Loucy (cell line): ENCODE measurements at regions not wholly inside any gene's neighbourhood (a gene's known extent, or its start where the extent isn't known, plus 50 kb on each side); places are given as distances from the start of the nearest gene placed in this dataset.

ENCODE experiments used
- H2AFZ ChIP-seq: fragments of 200-600 bp; sonication (generic); 2 replicates; pipeline ENCODE4 v1.6.0; 2016; ENCODE audit warnings: antibody characterized with exemption, mild to moderate bottlenecking, low read length, moderate library complexity
- H3F3A ChIP-seq: fragments of 200-600 bp; 2 replicates; pipeline ENCODE4 v1.6.0; 2016; ENCODE audit warnings: antibody characterized with exemption, low read depth, mild to moderate bottlenecking
- H3K27me3 ChIP-seq: fragments of 200-600 bp; sonication (generic); 2 replicates; pipeline ENCODE4 v1.6.1; 2014; ENCODE audit warnings: low read length, mild to moderate bottlenecking; ENCODE audit not compliant: insufficient read depth, poor library complexity, severe bottlenecking
- H3K36me3 ChIP-seq: fragments of 200-600 bp; sonication (generic); 2 replicates; pipeline ENCODE4 v1.6.1; 2016; ENCODE audit warnings: low read length; ENCODE audit not compliant: insufficient read depth
- H3K4me1 ChIP-seq: fragments of 200-600 bp; sonication (generic); 2 replicates; pipeline ENCODE4 v1.5.1; 2014; ENCODE audit warnings: low read length, mild to moderate bottlenecking; ENCODE audit not compliant: insufficient read depth, poor library complexity, severe bottlenecking
- H3K4me2 ChIP-seq: fragments of 200-600 bp; sonication (generic); 2 replicates; pipeline ENCODE4 v1.6.0; 2014; ENCODE audit warnings: antibody characterized with exemption, low read length, low read depth, mild to moderate bottlenecking; ENCODE audit not compliant: poor library complexity, severe bottlenecking
- H3K4me3 ChIP-seq: fragments of 200-600 bp; sonication (generic); 2 replicates; pipeline ENCODE4 v1.5.1; 2014; ENCODE audit warnings: low read length, mild to moderate bottlenecking, mixed read lengths; ENCODE audit not compliant: poor library complexity, severe bottlenecking
- H3K79me2 ChIP-seq: fragments of 200-600 bp; sonication (generic); 2 replicates; pipeline ENCODE4 v1.6.1; 2014; ENCODE audit warnings: low read length; ENCODE audit not compliant: insufficient read depth
- H3K9ac ChIP-seq: fragments of 200-600 bp; sonication (generic); 2 replicates; pipeline ENCODE4 v1.6.0; 2014; ENCODE audit warnings: mild to moderate bottlenecking, low read depth, low read length, moderate library complexity; ENCODE audit not compliant: poor library complexity, severe bottlenecking
- H3K9me2 ChIP-seq: fragments of 200-600 bp; sonication (generic); replicated peaks from 2 replicates; pipeline ENCODE4 v1.6.1; 2016; ENCODE audit warnings: low read depth, low read length, mixed read lengths
- H3K9me3 ChIP-seq: fragments of 200-600 bp; sonication (generic); 2 replicates; pipeline ENCODE4 v1.6.1; 2014; ENCODE audit warnings: mild to moderate bottlenecking, antibody characterized with exemption, low read length, low read depth; ENCODE audit not compliant: insufficient read depth
- H4K20me1 ChIP-seq: fragments of 200-600 bp; sonication (generic); 2 replicates; pipeline ENCODE4 v1.6.0; 2014; ENCODE audit warnings: antibody characterized with exemption, low read length, mild to moderate bottlenecking; ENCODE audit not compliant: insufficient read depth, poor library complexity, severe bottlenecking
- EZH2phosphoT487 ChIP-seq: fragments of 200-600 bp; IDR thresholded peaks from 2 replicates; pipeline ENCODE4 v1.6.1; 2018; ENCODE audit warnings: antibody characterized with exemption, mild to moderate bottlenecking, moderate library complexity, borderline replicate concordance
- TF ChIP-seq, protein P1 (sequence below): fragments of 200-600 bp; sonication (generic); conservative IDR thresholded peaks from 2 replicates; pipeline ENCODE4 v1.5.1; 2014; ENCODE audit warnings: mild to moderate bottlenecking, antibody characterized with exemption, low read length

DNA sequence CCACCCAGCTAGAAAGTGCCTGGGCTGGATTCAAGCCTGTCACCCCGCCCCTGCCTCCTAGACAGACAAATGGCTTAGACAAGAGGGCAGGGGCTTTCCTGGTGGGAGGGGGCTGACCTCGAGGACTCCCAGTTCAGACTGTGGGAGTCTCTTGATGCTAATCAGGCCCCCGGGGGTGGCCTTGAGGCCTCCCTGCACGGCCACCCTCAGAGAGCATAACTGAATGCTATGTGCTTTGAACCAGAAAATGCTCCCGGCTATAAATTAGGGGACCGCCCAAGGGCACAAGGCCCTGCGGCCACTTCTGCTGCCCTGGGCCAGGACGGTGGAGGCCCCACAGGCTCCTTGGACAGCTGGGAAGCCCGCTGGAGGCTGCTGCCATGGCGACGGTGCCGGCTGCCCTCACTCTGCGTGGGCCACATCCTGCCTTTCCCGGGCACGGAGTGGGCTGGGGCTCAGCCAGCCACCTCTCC, 111.0 kb upstream of the NCOR2 start:
- no peaks in the 10 kb centered on the region for H3K36me3 ChIP-seq
- H3K9me2 ChIP-seq = no peaks in the 10 kb centered on the region
- H3K9ac ChIP-seq = no peak overlapping the region
- H3K4me3 ChIP-seq = no peak overlapping the region
- TF ChIP-seq EZH2phosphoT487 = no peak
- TF ChIP-seq, protein P1, sequence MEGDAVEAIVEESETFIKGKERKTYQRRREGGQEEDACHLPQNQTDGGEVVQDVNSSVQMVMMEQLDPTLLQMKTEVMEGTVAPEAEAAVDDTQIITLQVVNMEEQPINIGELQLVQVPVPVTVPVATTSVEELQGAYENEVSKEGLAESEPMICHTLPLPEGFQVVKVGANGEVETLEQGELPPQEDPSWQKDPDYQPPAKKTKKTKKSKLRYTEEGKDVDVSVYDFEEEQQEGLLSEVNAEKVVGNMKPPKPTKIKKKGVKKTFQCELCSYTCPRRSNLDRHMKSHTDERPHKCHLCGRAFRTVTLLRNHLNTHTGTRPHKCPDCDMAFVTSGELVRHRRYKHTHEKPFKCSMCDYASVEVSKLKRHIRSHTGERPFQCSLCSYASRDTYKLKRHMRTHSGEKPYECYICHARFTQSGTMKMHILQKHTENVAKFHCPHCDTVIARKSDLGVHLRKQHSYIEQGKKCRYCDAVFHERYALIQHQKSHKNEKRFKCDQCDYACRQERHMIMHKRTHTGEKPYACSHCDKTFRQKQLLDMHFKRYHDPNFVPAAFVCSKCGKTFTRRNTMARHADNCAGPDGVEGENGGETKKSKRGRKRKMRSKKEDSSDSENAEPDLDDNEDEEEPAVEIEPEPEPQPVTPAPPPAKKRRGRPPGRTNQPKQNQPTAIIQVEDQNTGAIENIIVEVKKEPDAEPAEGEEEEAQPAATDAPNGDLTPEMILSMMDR = no peak
- no peaks in the 10 kb centered on the region for H3K9me3 ChIP-seq
- no peak overlapping the region for H3K4me2 ChIP-seq
- H3K4me1 ChIP-seq = no peaks in the 10 kb centered on the region
- H4K20me1 ChIP-seq = no peaks in the 10 kb centered on the region
- no peaks in the 10 kb centered on the region for H3K79me2 ChIP-seq
- no peak overlapping the region for H2AFZ ChIP-seq
- H3F3A ChIP-seq = no peaks in the 10 kb centered on the region
- no peaks in the 10 kb centered on the region for H3K27me3 ChIP-seq

DNA sequence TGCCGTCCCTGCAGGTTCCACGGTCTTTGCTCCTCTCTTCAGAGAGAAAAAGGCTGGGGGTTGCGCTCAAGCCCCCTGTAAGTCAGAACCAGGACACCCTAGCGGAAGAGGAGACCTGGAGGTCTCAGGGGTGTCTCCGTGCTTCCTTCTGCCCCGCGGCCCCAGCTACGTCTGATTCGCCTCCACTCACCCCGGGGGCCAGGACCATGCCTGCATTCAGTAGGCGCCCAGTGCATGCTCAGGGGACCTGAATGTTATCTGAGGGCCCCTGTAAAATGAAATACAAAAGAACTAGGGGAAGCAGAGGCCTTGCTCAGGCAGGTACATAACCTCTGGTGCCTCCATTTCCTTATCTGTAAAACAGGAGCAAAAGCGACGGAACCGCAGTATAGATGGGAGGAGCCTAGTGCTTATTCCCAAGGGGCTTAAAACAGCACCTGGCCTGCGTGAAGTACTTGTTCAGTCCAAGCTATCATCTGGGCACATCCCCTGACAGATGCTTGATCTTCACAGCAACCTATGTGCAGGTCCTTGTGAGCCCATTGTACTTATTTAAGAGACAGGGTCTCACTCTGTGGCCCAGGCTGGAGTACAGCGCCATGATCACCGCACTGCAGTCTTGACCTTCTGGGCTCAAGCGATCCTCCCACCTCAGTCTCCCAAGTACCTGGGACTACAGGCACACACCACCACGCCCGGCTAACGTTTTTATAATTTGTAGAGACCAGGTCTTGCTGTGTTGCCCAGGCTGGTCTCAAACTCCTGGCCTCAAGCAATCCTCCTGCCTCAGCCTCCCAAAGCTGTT, 110.3 kb upstream of the NCOR2 start:
- no peaks in the 10 kb centered on the region for H3K4me1 ChIP-seq
- TF ChIP-seq EZH2phosphoT487 = no peak
- TF ChIP-seq, protein P1 = no peak
- no peak overlapping the region for H3K4me2 ChIP-seq

DNA sequence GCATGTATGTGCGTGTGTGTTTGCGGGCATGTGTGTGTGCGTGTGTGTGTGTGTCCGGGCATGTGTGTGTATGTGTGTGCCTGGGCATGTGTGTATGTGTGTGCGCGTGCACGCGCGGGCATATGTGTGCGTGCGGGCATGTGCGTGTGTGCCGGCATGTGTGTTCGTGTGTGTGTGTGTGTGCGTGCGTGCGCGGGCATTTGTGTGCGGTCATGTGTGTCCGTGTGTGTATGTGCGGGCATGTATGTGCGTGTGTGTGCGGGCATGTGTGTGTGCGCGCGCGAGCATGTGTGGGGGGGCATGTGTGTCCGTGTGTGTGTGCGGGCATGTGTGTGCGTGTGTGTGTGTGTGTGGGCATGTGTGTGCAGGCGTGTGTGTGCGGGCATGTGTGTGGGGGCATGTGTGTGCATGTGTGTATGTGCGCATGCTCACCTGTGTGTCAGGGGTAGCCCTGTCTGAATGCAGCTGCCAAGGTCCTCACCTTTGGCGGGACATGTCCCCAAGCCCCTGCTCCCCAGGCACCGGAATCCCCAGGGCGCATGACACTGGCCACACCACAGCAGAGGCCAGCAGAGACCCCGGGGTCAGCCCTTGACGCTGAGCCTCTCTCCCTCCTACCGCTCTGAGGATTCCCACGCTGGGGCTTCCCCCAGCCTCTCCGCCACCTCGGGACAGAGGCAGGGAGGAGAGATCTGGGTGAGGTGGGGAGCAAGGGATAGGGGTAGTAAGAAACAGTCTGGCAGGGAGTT, 109.5 kb upstream of the NCOR2 start:
- no peak overlapping the region for H3K4me3 ChIP-seq
- no peak overlapping the region for H3K4me2 ChIP-seq
- no peaks in the 10 kb centered on the region for H3K79me2 ChIP-seq
- H3K4me1 ChIP-seq = no peaks in the 10 kb centered on the region
- H4K20me1 ChIP-seq = no peaks in the 10 kb centered on the region
- H3K36me3 ChIP-seq = no peaks in the 10 kb centered on the region
- H3K9me2 ChIP-seq = no peaks in the 10 kb centered on the region
- H3K9me3 ChIP-seq = no peaks in the 10 kb centered on the region
- TF ChIP-seq, protein P1 = no peak
- no peak for TF ChIP-seq EZH2phosphoT487
- H3F3A ChIP-seq = no peaks in the 10 kb centered on the region
- H3K27me3 ChIP-seq = no peaks in the 10 kb centered on the region
- no peak overlapping the region for H3K9ac ChIP-seq
- no peak overlapping the region for H2AFZ ChIP-seq

More for the DNA sequence above, 110.3 kb upstream of the NCOR2 start:
- Histone ChIP-seq H4K20me1 (no peaks in the 10 kb centered on the region), H2AFZ (no peak overlapping the region), H3K9me3 (no peaks in the 10 kb centered on the region), H3K79me2 (no peaks in the 10 kb centered on the region), H3K9ac (no peak overlapping the region), H3K36me3 (no peaks in the 10 kb centered on the region), H3K9me2 (no peaks in the 10 kb centered on the region), H3F3A (no peaks in the 10 kb centered on the region), H3K27me3 (no peaks in the 10 kb centered on the region), H3K4me3 (no peak overlapping the region)
